Left ventricle myocardium inferior (tissue), 1 donor: ENCODE measurements at regions not wholly inside any gene's neighbourhood (a gene's known extent, or its start where the extent isn't known, plus 50 kb on each side); places are given as distances from the start of the nearest gene placed in this dataset.

Source experiments
- DNase-seq: peaks from one replicate; pipeline ENCODE4 v3.0.0-alpha.2; 2020
- H3K27ac ChIP-seq: fragments of 200-600 bp; replicated peaks from 2 replicates; pipeline ENCODE4 v1.8.0; 2021
- H3K27me3 ChIP-seq: fragments of 200-600 bp; 2 replicates; pipeline ENCODE4 v1.8.0; 2021; ENCODE audit warnings: low read depth
- H3K36me3 ChIP-seq: fragments of 200-600 bp; 2 replicates; pipeline ENCODE4 v1.8.0; 2021
- H3K4me1 ChIP-seq: fragments of 200-600 bp; 2 replicates; pipeline ENCODE4 v1.8.0; 2021
- H3K4me3 ChIP-seq: fragments of 200-600 bp; 2 replicates; pipeline ENCODE4 v1.8.0; 2021; ENCODE audit warnings: mild to moderate bottlenecking, moderate library complexity
- H3K9me3 ChIP-seq: fragments of 200-600 bp; replicated peaks from 2 replicates; pipeline ENCODE4 v1.8.0; 2021
- CTCF ChIP-seq: fragments of 200-600 bp; IDR thresholded peaks from 2 replicates; pipeline ENCODE4 v1.8.0; 2021; ENCODE audit warnings: antibody characterized with exemption, mild to moderate bottlenecking, borderline replicate concordance
- intact Hi-C: fragments of 100-400 bp; cut with micrococcal nuclease; formaldehyde crosslinking; loops from one replicate; pipeline ENCODE4 v1.11.0; 2022
- donor health status: DM: no; HTN: yes; CAD: no; lungs with severe emphysema.

- intact Hi-C loops, result no loop called here
- no peak for DNase-seq
- H3K36me3 ChIP-seq, result no peaks in the 10 kb centered on the region
- H3K4me1 ChIP-seq, result no peaks in the 10 kb centered on the region
- H3K27ac ChIP-seq, result no peak overlapping the region
- TF ChIP-seq CTCF, result no peak
- no peaks in the 10 kb centered on the region for H3K9me3 ChIP-seq
- H3K27me3 ChIP-seq, result no peaks in the 10 kb centered on the region
- no peak overlapping the region for H3K4me3 ChIP-seq
These were observed 403.4 kb downstream of the MAN2A1 start for GRCh38 chr5:110092955-110093785.

- Histone ChIP-seq H3K4me1 (no peaks in the 10 kb centered on the region), H3K27ac (no peak overlapping the region), H3K9me3 (no peaks in the 10 kb centered on the region), H3K4me3 (no peak overlapping the region), H3K36me3 (no peaks in the 10 kb centered on the region), H3K27me3 (no peaks in the 10 kb centered on the region)
- DNase-seq, result no peak
- TF ChIP-seq CTCF, result no peak
- intact Hi-C loops, result no loop called here
These were observed 404.4 kb downstream of the MAN2A1 start for GRCh38 chr5:110094109-110094508.

GRCh38 chr5:110094548-110094947 lies 404.8 kb downstream of the MAN2A1 start:
- Histone ChIP-seq H3K4me3 (no peak overlapping the region), H3K9me3 (no peaks in the 10 kb centered on the region), H3K27ac (no peak overlapping the region), H3K36me3 (no peaks in the 10 kb centered on the region), H3K4me1 (no peaks in the 10 kb centered on the region), H3K27me3 (no peaks in the 10 kb centered on the region)
- intact Hi-C loops, result no loop called here
- no peak for DNase-seq
- no peak for TF ChIP-seq CTCF

GRCh38 chr5:110096419-110096818 lies 406.7 kb downstream of the MAN2A1 start:
- no peak overlapping the region for H3K27ac ChIP-seq
- peaks cover 10% of the 10 kb centered on the region for H3K27me3 ChIP-seq
- intact Hi-C loops, result no loop called here
- H3K4me3 ChIP-seq, result no peak overlapping the region
- TF ChIP-seq CTCF, result no peak
- H3K9me3 ChIP-seq, result no peaks in the 10 kb centered on the region
- no peaks in the 10 kb centered on the region for H3K36me3 ChIP-seq
- H3K4me1 ChIP-seq, result no peaks in the 10 kb centered on the region
- DNase-seq, result no peak

GRCh38 chr5:110099572-110099971 lies 409.8 kb downstream of the MAN2A1 start:
- no peak overlapping the region for H3K27ac ChIP-seq
- no peak for DNase-seq
- no peak for TF ChIP-seq CTCF
- peaks cover 21% of the 10 kb centered on the region for H3K27me3 ChIP-seq
- no peaks in the 10 kb centered on the region for H3K9me3 ChIP-seq
- H3K4me3 ChIP-seq, result no peak overlapping the region
- intact Hi-C loops, result no loop called here
- no peaks in the 10 kb centered on the region for H3K36me3 ChIP-seq
- H3K4me1 ChIP-seq, result no peaks in the 10 kb centered on the region
